ENCODE measurements at regions not wholly inside any gene's neighbourhood (a gene's known extent, or its start where the extent isn't known, plus 50 kb on each side); places are given as distances from the start of the nearest gene placed in this dataset.

GRCh38 chr4:63464393-63464792 is 944.9 kb downstream of the TECRL start:
- no TSS peak for BruUV-seq (replicated peaks)
- no peak for TF ChIP-seq CTCF (IDR thresholded peaks at IDR 0.05; ENCODE audit: unreplicated experiment)
- Mint-ChIP-seq H3K9me3 (ENCODE audit: low read depth, unreplicated experiment) (peaks cover under 1% of the 10 kb centered on the region), H3K36me3 (ENCODE audit: insufficient read depth, unreplicated experiment) (no peaks in the 10 kb centered on the region), H3K4me3 (ENCODE audit: low read depth, unreplicated experiment) (no peak overlapping the region), H3K27me3 (ENCODE audit: unreplicated experiment) (no peaks in the 10 kb centered on the region), H3K27ac (ENCODE audit: unreplicated experiment) (no peak overlapping the region), H3K4me1 (ENCODE audit: low read depth, unreplicated experiment) (no peaks in the 10 kb centered on the region)
- no peak for DNase-seq
- intact Hi-C loops (cut with micrococcal nuclease; ENCODE audit: unreplicated experiment): no loop called here
- CTCF ChIA-PET: no interaction called here

DNA sequence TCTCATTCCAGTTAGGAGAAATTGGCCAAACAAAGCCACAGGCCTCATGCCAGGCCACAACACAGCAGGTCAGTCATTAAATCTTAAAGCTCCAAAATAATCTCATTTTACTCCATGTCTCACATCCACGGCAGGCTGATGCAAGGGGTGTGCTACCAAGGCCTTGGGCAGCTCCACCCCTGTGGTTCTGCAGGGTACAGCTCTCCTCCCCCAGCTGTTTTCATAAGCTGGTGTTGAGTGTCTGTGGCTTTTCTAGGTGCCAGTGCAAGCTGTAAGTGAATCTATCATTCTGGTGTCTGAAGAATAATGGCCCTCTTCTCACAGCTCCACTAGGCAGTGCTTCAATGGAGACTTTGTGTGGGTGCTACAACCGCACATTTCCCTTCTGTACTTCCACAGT is 949.2 kb downstream of the TECRL start:
- Mint-ChIP-seq H3K36me3 (ENCODE audit: insufficient read depth, unreplicated experiment) (no peaks in the 10 kb centered on the region), H3K27me3 (ENCODE audit: unreplicated experiment) (no peaks in the 10 kb centered on the region), H3K4me1 (ENCODE audit: low read depth, unreplicated experiment) (no peaks in the 10 kb centered on the region), H3K27ac (ENCODE audit: unreplicated experiment) (no peak overlapping the region), H3K9me3 (ENCODE audit: low read depth, unreplicated experiment) (peaks cover 2% of the 10 kb centered on the region), H3K4me3 (ENCODE audit: low read depth, unreplicated experiment) (no peak overlapping the region)
- no peak for DNase-seq
- BruUV-seq (replicated peaks): no TSS peak
- no peak for TF ChIP-seq CTCF (IDR thresholded peaks at IDR 0.05; ENCODE audit: unreplicated experiment)
- intact Hi-C loops (cut with micrococcal nuclease; ENCODE audit: unreplicated experiment): no loop called here
- CTCF ChIA-PET: no interaction called here

GRCh38 chr4:63459329-63459728 is 949.9 kb downstream of the TECRL start:
- BruUV-seq (replicated peaks): no TSS peak
- CTCF ChIA-PET: no interaction called here

DNA sequence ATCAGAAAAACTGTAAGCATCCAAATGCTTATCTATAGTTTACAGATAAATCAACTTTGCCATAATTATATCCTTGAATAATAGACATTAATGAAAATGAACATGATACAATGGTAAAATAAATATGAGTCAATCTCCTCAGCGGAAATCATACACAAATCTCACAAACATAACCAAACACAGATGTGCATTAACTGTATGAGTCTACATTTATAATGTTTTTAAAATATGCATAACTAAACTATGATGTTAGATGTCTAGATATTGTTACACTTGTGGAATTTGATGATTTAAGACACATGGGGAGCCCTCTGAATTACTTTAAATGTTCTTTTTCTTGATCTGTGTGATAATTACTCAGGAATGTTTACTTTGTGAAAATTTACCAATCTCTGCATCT is 951.2 kb downstream of the TECRL start:
- peaks cover 2% of the 10 kb centered on the region for H3K9me3 Mint-ChIP-seq (ENCODE audit: low read depth, unreplicated experiment)
- CTCF ChIA-PET: no interaction called here
- no peak for DNase-seq
- no peak for TF ChIP-seq CTCF (IDR thresholded peaks at IDR 0.05; ENCODE audit: unreplicated experiment)
- H3K36me3 Mint-ChIP-seq (ENCODE audit: insufficient read depth, unreplicated experiment): no peaks in the 10 kb centered on the region
- intact Hi-C loops (cut with micrococcal nuclease; ENCODE audit: unreplicated experiment): no loop called here
- no peaks in the 10 kb centered on the region for H3K27me3 Mint-ChIP-seq (ENCODE audit: unreplicated experiment)
- no TSS peak for BruUV-seq (replicated peaks)
- no peak overlapping the region for H3K4me3 Mint-ChIP-seq (ENCODE audit: low read depth, unreplicated experiment)
- no peaks in the 10 kb centered on the region for H3K4me1 Mint-ChIP-seq (ENCODE audit: low read depth, unreplicated experiment)
- H3K27ac Mint-ChIP-seq (ENCODE audit: unreplicated experiment): no peak overlapping the region

More at GRCh38 chr4:63459329-63459728, 949.9 kb downstream of the TECRL start:
- no peak overlapping the region for H3K27ac Mint-ChIP-seq (ENCODE audit: unreplicated experiment)
- no peak for DNase-seq
- H3K4me1 Mint-ChIP-seq (ENCODE audit: low read depth, unreplicated experiment): no peaks in the 10 kb centered on the region
- intact Hi-C loops (cut with micrococcal nuclease; ENCODE audit: unreplicated experiment): no loop called here
- no peak for TF ChIP-seq CTCF (IDR thresholded peaks at IDR 0.05; ENCODE audit: unreplicated experiment)
- H3K27me3 Mint-ChIP-seq (ENCODE audit: unreplicated experiment): no peaks in the 10 kb centered on the region
- H3K4me3 Mint-ChIP-seq (ENCODE audit: low read depth, unreplicated experiment): no peak overlapping the region
- no peaks in the 10 kb centered on the region for H3K36me3 Mint-ChIP-seq (ENCODE audit: insufficient read depth, unreplicated experiment)
- peaks cover 2% of the 10 kb centered on the region for H3K9me3 Mint-ChIP-seq (ENCODE audit: low read depth, unreplicated experiment)

- BruUV-seq (replicated peaks): no TSS peak
- H3K27ac Mint-ChIP-seq (ENCODE audit: unreplicated experiment): no peak overlapping the region
- no peaks in the 10 kb centered on the region for H3K4me1 Mint-ChIP-seq (ENCODE audit: low read depth, unreplicated experiment)
- no peaks in the 10 kb centered on the region for H3K27me3 Mint-ChIP-seq (ENCODE audit: unreplicated experiment)
- no peaks in the 10 kb centered on the region for H3K36me3 Mint-ChIP-seq (ENCODE audit: insufficient read depth, unreplicated experiment)
- CTCF ChIA-PET: no interaction called here
- intact Hi-C loops (cut with micrococcal nuclease; ENCODE audit: unreplicated experiment): no loop called here
- DNase-seq: no peak
- TF ChIP-seq CTCF (IDR thresholded peaks at IDR 0.05; ENCODE audit: unreplicated experiment): no peak
- no peaks in the 10 kb centered on the region for H3K9me3 Mint-ChIP-seq (ENCODE audit: low read depth, unreplicated experiment)
- H3K4me3 Mint-ChIP-seq (ENCODE audit: low read depth, unreplicated experiment): no peak overlapping the region
Observed at GRCh38 chr4:63440236-63440635, 969.0 kb downstream of the TECRL start.
